H1 (cell line): ENCODE measurements at regions not wholly inside any gene's neighbourhood (a gene's known extent, or its start where the extent isn't known, plus 50 kb on each side); places are given as distances from the start of the nearest gene placed in this dataset.

Experiments used
- CHD7 ChIP-seq: fragments of 300-600 bp; sonication (generic); IDR thresholded peaks from 2 replicates; pipeline ENCODE4 v1.7.1; 2012; ENCODE audit warnings: low read length, moderate library complexity, mild to moderate bottlenecking, inconsistent platforms; ENCODE audit not compliant: insufficient replicate concordance
- CTCF ChIP-seq, 3 experiments: IDR thresholded peaks; 1 replicate in 2 of 3; 2 replicates in 1 of 3; pipeline versions ENCODE4 v1.5.1 to v1.6.1; 2011; ENCODE audit warnings: low read length in 3 of 3, mild to moderate bottlenecking in 3 of 3, inconsistent platforms in 2 of 3, low read depth in 1 of 3, moderate library complexity in 1 of 3; ENCODE audit not compliant: insufficient read depth in 1 of 3; ENCODE audit errors: control extremely low read depth in 1 of 3
- HDAC2 ChIP-seq, 2 experiments: fragments of 300-600 bp in 1 of 2; sonication (generic) in 1 of 2; IDR thresholded peaks; 2 replicates each; pipeline ENCODE4 v1.6.1; 2011 to 2012; ENCODE audit warnings: low read depth in 2 of 2, low read length in 2 of 2, mild to moderate bottlenecking in 2 of 2, moderate library complexity in 2 of 2, borderline replicate concordance in 1 of 2, inconsistent platforms in 1 of 2
- RBBP5 ChIP-seq: IDR thresholded peaks from 2 replicates; pipeline ENCODE4 v1.7.1; 2012; ENCODE audit warnings: low read depth, mild to moderate bottlenecking, inconsistent platforms, low read length, moderate library complexity, borderline replicate concordance

- TF ChIP-seq CTCF (IDR thresholded peaks at IDR 0.05; ENCODE audit: control extremely low read depth in 1 of 3, insufficient read depth in 1 of 3, low read depth in 1 of 3, low read length in 3 of 3) (no peak), HDAC2 (IDR thresholded peaks at IDR 0.05; ENCODE audit: borderline replicate concordance in 1 of 2, low read depth in 2 of 2, low read length in 2 of 2) (no peak), RBBP5 (no peak), CHD7 (no peak)
Observed at GRCh38 chr14:101134161-101134631, 230.7 kb upstream of the RTL1 start.
